WERI-Rb-1 (cell line): ENCODE measurements at regions not wholly inside any gene's neighbourhood (a gene's known extent, or its start where the extent isn't known, plus 50 kb on each side); places are given as distances from the start of the nearest gene placed in this dataset.
A peak's percentile ranks its signal among the peaks of the same experiment; 100 is the strongest.
"Not testable (repeated sequence)": the region's sequence is repeated elsewhere in the genome, so short reads cannot be mapped to it uniquely, and the experiment has no call there.

ENCODE experiments used
- DNase-seq: peaks from one replicate; pipeline ENCODE4 v3.0.0-alpha.2; 2020
- H3K27ac ChIP-seq: fragments of 250-450 bp; sonication (Bioruptor Pico); 2 replicates; pipeline ENCODE4 v1.5.1; 2020; ENCODE audit warnings: mild to moderate bottlenecking, moderate library complexity
- H3K27me3 ChIP-seq: fragments of 250-450 bp; sonication (Bioruptor Pico); 2 replicates; pipeline ENCODE4 v1.5.1; 2021; ENCODE audit warnings: mild to moderate bottlenecking, low read depth, moderate library complexity; ENCODE audit not compliant: insufficient read depth, severe bottlenecking
- H3K36me3 ChIP-seq: fragments of 250-450 bp; sonication (Bioruptor Pico); 2 replicates; pipeline ENCODE4 v1.5.1; 2020; ENCODE audit warnings: mild to moderate bottlenecking, moderate library complexity
- H3K4me3 ChIP-seq: 2 replicates; pipeline ENCODE4 v1.5.1; 2011; ENCODE audit warnings: low read depth, mild to moderate bottlenecking, control low read depth, low read length
- H3K9me3 ChIP-seq: fragments of 250-450 bp; sonication (Bioruptor Pico); 2 replicates; pipeline ENCODE4 v1.5.1; 2021; ENCODE audit warnings: mild to moderate bottlenecking, moderate library complexity; ENCODE audit not compliant: severe bottlenecking
- TF ChIP-seq, protein P1 (sequence below): IDR thresholded peaks from 2 replicates; pipeline ENCODE4 v1.5.1; 2011; ENCODE audit warnings: low read depth, mild to moderate bottlenecking, control low read depth, inconsistent platforms, low read length

DNA sequence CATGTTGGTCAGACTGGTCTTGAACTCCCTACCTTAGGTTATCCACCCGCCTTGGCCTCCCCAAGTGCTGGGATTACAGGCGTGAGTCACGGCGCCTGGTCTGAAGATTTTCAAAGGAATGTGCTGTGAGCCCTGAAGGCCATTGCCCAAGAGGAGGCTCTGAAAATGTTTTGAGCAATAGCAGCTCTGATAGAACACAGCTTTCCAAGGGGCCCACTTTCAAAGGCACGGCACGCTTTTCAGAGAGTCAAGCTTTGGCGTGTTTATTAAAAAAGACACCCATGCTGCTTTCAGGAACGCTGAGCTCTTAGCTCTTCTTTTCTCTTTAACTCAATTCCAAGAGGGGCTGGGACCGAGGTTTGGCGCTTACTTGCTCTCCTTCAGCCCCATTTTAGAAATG, 73.8 kb upstream of the CDON start:
- TF ChIP-seq, protein P1, sequence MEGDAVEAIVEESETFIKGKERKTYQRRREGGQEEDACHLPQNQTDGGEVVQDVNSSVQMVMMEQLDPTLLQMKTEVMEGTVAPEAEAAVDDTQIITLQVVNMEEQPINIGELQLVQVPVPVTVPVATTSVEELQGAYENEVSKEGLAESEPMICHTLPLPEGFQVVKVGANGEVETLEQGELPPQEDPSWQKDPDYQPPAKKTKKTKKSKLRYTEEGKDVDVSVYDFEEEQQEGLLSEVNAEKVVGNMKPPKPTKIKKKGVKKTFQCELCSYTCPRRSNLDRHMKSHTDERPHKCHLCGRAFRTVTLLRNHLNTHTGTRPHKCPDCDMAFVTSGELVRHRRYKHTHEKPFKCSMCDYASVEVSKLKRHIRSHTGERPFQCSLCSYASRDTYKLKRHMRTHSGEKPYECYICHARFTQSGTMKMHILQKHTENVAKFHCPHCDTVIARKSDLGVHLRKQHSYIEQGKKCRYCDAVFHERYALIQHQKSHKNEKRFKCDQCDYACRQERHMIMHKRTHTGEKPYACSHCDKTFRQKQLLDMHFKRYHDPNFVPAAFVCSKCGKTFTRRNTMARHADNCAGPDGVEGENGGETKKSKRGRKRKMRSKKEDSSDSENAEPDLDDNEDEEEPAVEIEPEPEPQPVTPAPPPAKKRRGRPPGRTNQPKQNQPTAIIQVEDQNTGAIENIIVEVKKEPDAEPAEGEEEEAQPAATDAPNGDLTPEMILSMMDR, result no peak
- no peak for DNase-seq

DNA sequence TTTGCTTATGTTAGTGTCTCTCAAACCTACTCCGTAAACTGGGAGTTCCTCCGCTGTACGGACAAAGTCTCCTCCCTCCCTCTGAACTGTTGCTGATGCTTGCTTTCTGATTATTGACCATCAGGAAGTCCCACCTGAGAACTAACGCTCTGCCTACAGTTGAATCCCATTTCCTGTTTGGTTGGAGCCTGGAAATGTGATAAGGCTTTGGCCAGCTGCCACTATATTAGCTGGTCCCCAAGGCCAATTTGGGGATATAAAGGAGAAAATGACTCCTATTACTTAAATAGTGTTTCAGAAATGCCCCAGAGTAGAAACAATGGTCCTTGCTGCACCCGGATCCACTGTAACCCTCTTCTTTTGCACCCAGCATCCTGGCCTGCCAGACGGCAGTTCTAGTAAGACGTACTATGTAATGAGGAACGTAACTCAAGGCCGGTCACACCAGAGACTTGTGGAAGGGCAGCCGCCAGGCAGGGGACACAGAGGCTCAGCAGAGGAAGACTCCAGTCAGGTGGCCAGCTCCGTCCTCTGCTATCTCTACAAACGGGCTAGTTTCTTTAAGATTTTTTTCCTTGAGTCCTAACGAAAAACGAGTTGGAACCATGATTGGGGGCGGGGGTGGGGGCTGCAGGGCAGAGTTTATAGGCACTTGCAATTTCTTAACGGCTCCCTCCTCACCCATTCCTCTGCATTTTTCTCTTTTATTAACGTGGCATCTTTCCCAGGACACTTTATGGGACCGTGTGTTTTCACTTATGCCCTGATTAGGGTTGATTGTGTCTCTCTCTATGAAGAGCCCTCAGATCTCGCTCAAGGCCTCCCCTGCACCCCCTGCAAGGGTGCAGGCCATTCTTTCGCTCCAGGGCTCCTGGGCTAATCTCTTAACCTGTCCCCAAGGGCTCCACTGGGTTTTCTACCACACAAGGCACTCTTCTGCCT, 72.8 kb upstream of the CDON start:
- no peaks in the 10 kb centered on the region for H3K9me3 ChIP-seq
- H3K27ac ChIP-seq, result no peak overlapping the region
- no peak overlapping the region for H3K4me3 ChIP-seq
- H3K27me3 ChIP-seq, result no peaks in the 10 kb centered on the region
- no peak for DNase-seq
- no peaks in the 10 kb centered on the region for H3K36me3 ChIP-seq
- TF ChIP-seq, protein P1, result no peak

More for the DNA sequence above, 73.8 kb upstream of the CDON start:
- no peaks in the 10 kb centered on the region for H3K36me3 ChIP-seq
- no peak overlapping the region for H3K27ac ChIP-seq
- no peaks in the 10 kb centered on the region for H3K9me3 ChIP-seq
- no peaks in the 10 kb centered on the region for H3K27me3 ChIP-seq
- no peak overlapping the region for H3K4me3 ChIP-seq

DNA sequence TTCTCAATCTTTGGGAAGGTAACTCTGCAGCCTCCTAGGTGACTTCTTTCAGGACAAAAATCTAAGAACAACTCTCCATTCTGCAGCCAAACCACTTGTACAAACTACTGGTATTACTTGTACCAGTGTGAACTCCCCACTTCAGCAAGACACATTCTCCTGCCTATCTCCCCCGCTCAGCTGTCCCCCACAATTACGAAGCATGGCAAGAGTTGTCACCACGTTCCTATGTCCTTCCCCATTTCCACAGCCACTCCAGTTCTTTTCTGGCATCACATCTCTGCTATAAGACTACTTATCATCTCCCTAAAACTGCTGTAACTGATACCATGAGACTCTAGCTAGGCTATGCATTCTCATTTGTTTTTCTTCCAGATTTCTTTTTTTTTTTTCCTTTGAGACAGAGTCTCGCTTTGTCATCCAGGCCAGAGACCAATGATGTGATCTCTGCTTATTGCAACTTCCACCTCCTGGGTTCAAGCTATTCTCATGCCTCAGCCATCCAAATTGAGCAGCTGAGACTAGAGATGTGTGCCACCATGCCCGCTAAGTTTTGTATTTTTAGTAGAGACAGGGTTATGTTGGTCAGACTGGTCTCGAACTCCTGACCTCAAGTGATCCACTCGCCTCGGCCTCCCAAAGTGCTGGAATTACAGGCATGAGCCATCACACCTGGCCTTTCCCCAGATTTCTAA, 71.9 kb upstream of the CDON start:
- Histone ChIP-seq H3K27me3 (no peaks in the 10 kb centered on the region), H3K4me3 (no peak overlapping the region), H3K27ac (peak overlapping the region; percentile 69), H3K9me3 (no peaks in the 10 kb centered on the region), H3K36me3 (no peaks in the 10 kb centered on the region)
- no peak for DNase-seq
- TF ChIP-seq, protein P1, result no peak

DNA sequence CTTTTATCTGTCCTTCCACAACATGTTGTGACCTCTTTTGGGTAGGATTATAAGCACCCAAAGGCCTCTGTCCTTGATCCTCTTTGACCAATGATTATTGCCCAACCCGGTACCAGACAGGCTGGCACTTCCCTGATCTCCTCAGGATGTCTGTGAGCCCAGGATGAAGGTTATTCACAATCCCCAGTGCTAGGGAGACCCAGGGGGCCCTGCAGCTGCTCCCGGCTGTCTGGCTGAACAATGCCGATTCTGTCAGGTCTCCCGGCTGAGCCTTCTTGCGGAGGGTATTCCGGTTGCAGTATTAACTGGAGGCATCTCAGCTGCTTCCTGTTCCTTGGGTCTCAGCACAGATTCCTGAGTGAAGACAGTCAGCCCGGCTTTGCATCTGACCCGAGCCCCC, 71.2 kb upstream of the CDON start:
- DNase-seq, result peak; percentile 75

DNA sequence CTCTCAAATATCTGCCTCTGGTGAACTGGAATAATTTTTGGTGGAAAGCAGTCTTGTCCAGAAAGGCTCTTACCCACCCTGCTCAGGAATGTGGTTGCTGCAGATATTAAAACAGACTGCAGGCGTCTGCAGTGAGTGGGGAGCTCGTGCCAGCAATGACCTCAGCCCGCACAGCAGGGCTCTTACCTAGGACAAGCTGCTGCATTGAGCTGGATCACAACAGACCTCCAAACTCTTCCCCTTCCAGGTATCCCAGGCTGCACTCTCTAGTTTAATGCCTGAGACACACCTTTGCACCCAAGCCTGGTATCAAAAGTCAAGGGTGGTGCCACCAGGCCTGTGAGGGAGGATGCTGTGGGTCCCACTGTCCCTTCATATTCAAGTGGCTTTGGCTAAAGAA, 69.7 kb upstream of the CDON start:
- Histone ChIP-seq H3K9me3 (no peaks in the 10 kb centered on the region), H3K36me3 (no peaks in the 10 kb centered on the region), H3K27ac (peak overlapping the region; percentile 31; the same call in 1 of the 2 replicates), H3K4me3 (no peak overlapping the region), H3K27me3 (no peaks in the 10 kb centered on the region)
- DNase-seq, result no peak
- TF ChIP-seq, protein P1, result no peak

More for the DNA sequence above, 71.2 kb upstream of the CDON start:
- Histone ChIP-seq H3K36me3 (no peaks in the 10 kb centered on the region), H3K9me3 (no peaks in the 10 kb centered on the region), H3K4me3 (no peak overlapping the region), H3K27ac (peak overlapping the region; percentile 69), H3K27me3 (no peaks in the 10 kb centered on the region)
- TF ChIP-seq, protein P1, result no peak

DNA sequence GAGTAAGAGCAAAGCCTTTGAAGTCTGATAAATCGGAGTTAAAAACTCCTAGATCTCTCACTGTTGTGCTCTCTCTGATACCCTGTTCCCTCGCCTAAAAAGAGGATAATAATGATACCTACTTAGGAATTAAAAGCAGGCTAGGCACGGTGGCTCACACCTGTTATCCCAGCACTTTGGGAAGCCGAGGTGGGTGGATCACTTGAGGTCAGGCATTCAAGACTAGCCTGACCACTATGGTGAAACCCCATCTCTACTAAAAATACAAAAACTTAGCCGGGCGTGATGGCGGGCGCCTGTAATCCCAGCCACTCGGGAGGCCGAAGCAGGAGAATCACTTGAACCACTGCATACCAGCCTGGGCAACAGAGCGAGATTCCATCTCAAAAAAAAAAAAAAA, 68.1 kb upstream of the CDON start:
- not testable (repeated sequence) for H3K36me3 ChIP-seq, H3K27me3 ChIP-seq, H3K9me3 ChIP-seq
- H3K27ac ChIP-seq, result peak overlapping the region; percentile 92
- H3K4me3 ChIP-seq, result peak overlapping the region; percentile 15; the same call in 1 of the 2 replicates
- peak; percentile 32 for DNase-seq
